DND-41 (cell line): ENCODE measurements at regions not wholly inside any gene's neighbourhood (a gene's known extent, or its start where the extent isn't known, plus 50 kb on each side); places are given as distances from the start of the nearest gene placed in this dataset.

Experiments
- ATAC-seq: fragments of 200-7000 bp; cut with Tn5 transposase; 3 replicates; pipeline ENCODE4 v1.9.1; 2021; ENCODE audit warnings: low read depth; ENCODE audit not compliant: insufficient read depth
- DNase-seq: peaks from one replicate; pipeline ENCODE4 v3.0.0-alpha.2; 2020
- H2AFZ ChIP-seq: 2 replicates; pipeline ENCODE4 v1.6.0; 2012; ENCODE audit warnings: low read depth, low read length
- H3K27ac ChIP-seq: 2 replicates; pipeline ENCODE4 v1.5.1; 2012; ENCODE audit warnings: low read length, inconsistent platforms
- H3K27me3 ChIP-seq: fragments of 200-600 bp; sonication (generic); 2 replicates; pipeline ENCODE4 v1.6.0; 2012; ENCODE audit warnings: low read length, mild to moderate bottlenecking, inconsistent platforms; ENCODE audit not compliant: insufficient read depth, poor library complexity
- H3K36me3 ChIP-seq: 2 replicates; pipeline ENCODE4 v1.5.1; 2012; ENCODE audit warnings: low read length, inconsistent platforms; ENCODE audit not compliant: insufficient read depth
- H3K4me1 ChIP-seq: 2 replicates; pipeline ENCODE4 v1.5.1; 2012; ENCODE audit warnings: mild to moderate bottlenecking, low read length; ENCODE audit not compliant: insufficient read depth
- H3K4me2 ChIP-seq: 2 replicates; pipeline ENCODE4 v1.6.0; 2012; ENCODE audit warnings: mild to moderate bottlenecking, moderate library complexity, low read length, inconsistent platforms; ENCODE audit not compliant: insufficient read depth
- H3K4me3 ChIP-seq, 2 experiments: fragments of 200-600 bp in 1 of 2; shearing (Covaris generic) in 1 of 2; 2 replicates each; pipeline ENCODE4 v1.5.1; 2012 to 2016; ENCODE audit warnings: inconsistent platforms in 2 of 2, low read length in 2 of 2, mild to moderate bottlenecking in 2 of 2, low read depth in 1 of 2, moderate library complexity in 1 of 2
- H3K79me2 ChIP-seq: 2 replicates; pipeline ENCODE4 v1.6.0; 2012; ENCODE audit warnings: low read length, inconsistent platforms; ENCODE audit not compliant: insufficient read depth
- H3K9ac ChIP-seq: 2 replicates; pipeline ENCODE4 v1.6.0; 2012; ENCODE audit warnings: low read depth, mild to moderate bottlenecking, inconsistent platforms, low read length, moderate library complexity
- H3K9me3 ChIP-seq: 2 replicates; pipeline ENCODE4 v1.5.1; 2012; ENCODE audit warnings: low read length, moderate library complexity, mild to moderate bottlenecking, inconsistent platforms; ENCODE audit not compliant: insufficient read depth, severe bottlenecking
- H4K20me1 ChIP-seq: 2 replicates; pipeline ENCODE4 v1.6.0; 2012; ENCODE audit warnings: low read length; ENCODE audit not compliant: insufficient read depth
- CTCF ChIP-seq: IDR thresholded peaks from 2 replicates; pipeline ENCODE4 v1.5.1; 2012; ENCODE audit warnings: borderline replicate concordance, low read length, moderate library complexity, mild to moderate bottlenecking; ENCODE audit not compliant: poor library complexity, severe bottlenecking; ENCODE audit errors: extremely low read depth
- EZH2 ChIP-seq: IDR thresholded peaks from 3 replicates; pipeline ENCODE4 v1.6.1; 2012; ENCODE audit warnings: borderline replicate concordance, low read depth, mild to moderate bottlenecking, moderate library complexity, low read length, inconsistent platforms; ENCODE audit not compliant: severe bottlenecking

GRCh38 chr3:67176396-67176795, 178.3 kb downstream of the KBTBD8 start:
- Histone ChIP-seq H3K9me3 (peaks cover 6% of the 10 kb centered on the region), H3K27me3 (no peaks in the 10 kb centered on the region), H3K4me3 (no peak overlapping the region), H3K36me3 (no peaks in the 10 kb centered on the region), H3K27ac (no peak overlapping the region), H4K20me1 (no peaks in the 10 kb centered on the region), H3K4me2 (no peak overlapping the region), H3K79me2 (no peaks in the 10 kb centered on the region), H3K9ac (no peak overlapping the region), H3K4me1 (no peaks in the 10 kb centered on the region), H2AFZ (no peak overlapping the region)
- DNase-seq (no peak), ATAC-seq (no peak)
- no peak for TF ChIP-seq EZH2
- TF ChIP-seq CTCF, result no peak

- Histone ChIP-seq H2AFZ (no peak overlapping the region), H3K4me1 (no peaks in the 10 kb centered on the region), H3K9me3 (no peaks in the 10 kb centered on the region), H3K36me3 (no peaks in the 10 kb centered on the region), H3K9ac (no peak overlapping the region), H4K20me1 (no peaks in the 10 kb centered on the region), H3K79me2 (no peaks in the 10 kb centered on the region), H3K4me2 (no peak overlapping the region), H3K27me3 (no peaks in the 10 kb centered on the region), H3K27ac (no peak overlapping the region), H3K4me3 (no peak overlapping the region)
- TF ChIP-seq EZH2, result no peak
- no peak for TF ChIP-seq CTCF
- ATAC-seq, result no peak
- DNase-seq, result no peak
Measured at GRCh38 chr3:67192466-67192865, 194.4 kb downstream of the KBTBD8 start.

GRCh38 chr3:67196677-67197076, 198.6 kb downstream of the KBTBD8 start:
- ATAC-seq (no peak), DNase-seq (no peak)
- no peaks in the 10 kb centered on the region for H3K27me3 ChIP-seq

More at GRCh38 chr3:67196677-67197076, 198.6 kb downstream of the KBTBD8 start:
- Histone ChIP-seq H3K9ac (no peak overlapping the region), H3K4me2 (no peak overlapping the region), H3K4me1 (no peaks in the 10 kb centered on the region), H3K36me3 (no peaks in the 10 kb centered on the region), H4K20me1 (no peaks in the 10 kb centered on the region), H3K27ac (no peak overlapping the region), H3K79me2 (no peaks in the 10 kb centered on the region), H3K4me3 (no peak overlapping the region), H2AFZ (no peak overlapping the region), H3K9me3 (no peaks in the 10 kb centered on the region)
- no peak for TF ChIP-seq EZH2
- TF ChIP-seq CTCF, result no peak
